ENCODE measurements at regions not wholly inside any gene's neighbourhood (a gene's known extent, or its start where the extent isn't known, plus 50 kb on each side); places are given as distances from the start of the nearest gene placed in this dataset.
"Not testable (repeated sequence)": the region's sequence is repeated elsewhere in the genome, so short reads cannot be mapped to it uniquely, and the experiment has no call there.

DNA sequence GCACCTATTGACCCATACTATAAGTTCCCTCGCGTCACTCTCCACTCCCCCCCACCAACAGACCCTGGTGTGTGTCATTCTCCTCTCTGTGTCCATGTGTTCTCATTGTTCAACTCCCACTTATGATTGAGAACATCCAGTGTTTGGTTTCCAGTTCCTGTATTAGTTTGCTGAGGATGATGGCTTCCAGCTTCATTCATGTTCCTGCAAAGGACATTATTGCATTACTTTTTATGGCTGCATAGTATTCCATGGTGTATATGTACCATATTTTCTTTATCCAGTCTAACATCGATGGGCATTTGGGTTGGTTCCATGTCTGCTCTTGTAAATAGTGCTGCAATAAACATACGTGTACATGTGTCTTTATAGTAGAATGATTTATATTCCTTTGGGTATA lies 709.6 kb upstream of the ZNF608 start:
- TF ChIP-seq POLR2AphosphoS5, EP300 (IDR thresholded peaks at IDR 0.05): not testable (repeated sequence)
- TF ChIP-seq, protein P1, sequence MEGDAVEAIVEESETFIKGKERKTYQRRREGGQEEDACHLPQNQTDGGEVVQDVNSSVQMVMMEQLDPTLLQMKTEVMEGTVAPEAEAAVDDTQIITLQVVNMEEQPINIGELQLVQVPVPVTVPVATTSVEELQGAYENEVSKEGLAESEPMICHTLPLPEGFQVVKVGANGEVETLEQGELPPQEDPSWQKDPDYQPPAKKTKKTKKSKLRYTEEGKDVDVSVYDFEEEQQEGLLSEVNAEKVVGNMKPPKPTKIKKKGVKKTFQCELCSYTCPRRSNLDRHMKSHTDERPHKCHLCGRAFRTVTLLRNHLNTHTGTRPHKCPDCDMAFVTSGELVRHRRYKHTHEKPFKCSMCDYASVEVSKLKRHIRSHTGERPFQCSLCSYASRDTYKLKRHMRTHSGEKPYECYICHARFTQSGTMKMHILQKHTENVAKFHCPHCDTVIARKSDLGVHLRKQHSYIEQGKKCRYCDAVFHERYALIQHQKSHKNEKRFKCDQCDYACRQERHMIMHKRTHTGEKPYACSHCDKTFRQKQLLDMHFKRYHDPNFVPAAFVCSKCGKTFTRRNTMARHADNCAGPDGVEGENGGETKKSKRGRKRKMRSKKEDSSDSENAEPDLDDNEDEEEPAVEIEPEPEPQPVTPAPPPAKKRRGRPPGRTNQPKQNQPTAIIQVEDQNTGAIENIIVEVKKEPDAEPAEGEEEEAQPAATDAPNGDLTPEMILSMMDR (IDR thresholded peaks at IDR 0.05): not testable (repeated sequence)

Data from sigmoid colon (tissue), 4 donors.